ENCODE measurements at regions not wholly inside any gene's neighbourhood (a gene's known extent, or its start where the extent isn't known, plus 50 kb on each side); places are given as distances from the start of the nearest gene placed in this dataset.
"Not testable (repeated sequence)": the region's sequence is repeated elsewhere in the genome, so short reads cannot be mapped to it uniquely, and the experiment has no call there.

GRCh38 chr12:23126794-23127193 is 501.8 kb downstream of the ETNK1 start:
- no peak for DNase-seq (ENCODE audit: low read depth)
- H3K4me3 ChIP-seq (ENCODE audit: low read depth, low read length) = no peak overlapping the region

GRCh38 chr12:23127701-23128100 is 502.7 kb downstream of the ETNK1 start:
- no peak for DNase-seq (ENCODE audit: low read depth)
- no peak overlapping the region for H3K4me3 ChIP-seq (ENCODE audit: low read depth, low read length)

- DNase-seq (ENCODE audit: low read depth) = no peak
- H3K4me3 ChIP-seq (ENCODE audit: low read depth, low read length) = no peak overlapping the region
These were observed 503.5 kb downstream of the ETNK1 start for GRCh38 chr12:23128462-23128861.

GRCh38 chr12:23132357-23132756 is 507.4 kb downstream of the ETNK1 start:
- DNase-seq (ENCODE audit: low read depth) = no peak
- no peak overlapping the region for H3K4me3 ChIP-seq (ENCODE audit: low read depth, low read length)

GRCh38 chr12:23133471-23133870 is 508.5 kb downstream of the ETNK1 start:
- H3K4me3 ChIP-seq (ENCODE audit: low read depth, low read length) = no peak overlapping the region
- no peak for DNase-seq (ENCODE audit: low read depth)

GRCh38 chr12:23139026-23139425 is 514.1 kb downstream of the ETNK1 start:
- H3K4me3 ChIP-seq (ENCODE audit: low read depth, low read length) = no peak overlapping the region
- no peak for DNase-seq (ENCODE audit: low read depth)

- no peak overlapping the region for H3K4me3 ChIP-seq (ENCODE audit: low read depth, low read length)
- no peak for DNase-seq (ENCODE audit: low read depth)
These were observed 515.7 kb downstream of the ETNK1 start for GRCh38 chr12:23140710-23141109.

GRCh38 chr12:23141335-23141734 is 516.4 kb downstream of the ETNK1 start:
- no peak for DNase-seq (ENCODE audit: low read depth)

GRCh38 chr12:23146070-23146469 is 521.1 kb downstream of the ETNK1 start:
- DNase-seq (ENCODE audit: low read depth); H3K4me3 ChIP-seq (ENCODE audit: low read depth, low read length): not testable (repeated sequence)

More at GRCh38 chr12:23141335-23141734, 516.4 kb downstream of the ETNK1 start:
- H3K4me3 ChIP-seq (ENCODE audit: low read depth, low read length) = no peak overlapping the region

GRCh38 chr12:23168459-23168858 is 543.5 kb downstream of the ETNK1 start:
- no peak overlapping the region for H3K4me3 ChIP-seq (ENCODE audit: low read depth, low read length)

GRCh38 chr12:23169012-23169695 is 544.2 kb downstream of the ETNK1 start:
- no peak for DNase-seq (ENCODE audit: low read depth)
- no peak overlapping the region for H3K4me3 ChIP-seq (ENCODE audit: low read depth, low read length)

More at GRCh38 chr12:23168459-23168858, 543.5 kb downstream of the ETNK1 start:
- no peak for DNase-seq (ENCODE audit: low read depth)

GRCh38 chr12:23169696-23170013 is 544.7 kb downstream of the ETNK1 start:
- no peak for DNase-seq (ENCODE audit: low read depth)
- no peak overlapping the region for H3K4me3 ChIP-seq (ENCODE audit: low read depth, low read length)

GRCh38 chr12:23174917-23175316 is 549.9 kb downstream of the ETNK1 start:
- H3K4me3 ChIP-seq (ENCODE audit: low read depth, low read length) = no peak overlapping the region
- no peak for DNase-seq (ENCODE audit: low read depth)

GRCh38 chr12:23185346-23185745 is 560.4 kb downstream of the ETNK1 start:
- no peak overlapping the region for H3K4me3 ChIP-seq (ENCODE audit: low read depth, low read length)
- no peak for DNase-seq (ENCODE audit: low read depth)

- DNase-seq (ENCODE audit: low read depth) = no peak
- no peak overlapping the region for H3K4me3 ChIP-seq (ENCODE audit: low read depth, low read length)
These were observed 562.0 kb downstream of the ETNK1 start for GRCh38 chr12:23186950-23187349.

GRCh38 chr12:23193552-23193951 is 568.6 kb downstream of the ETNK1 start:
- H3K4me3 ChIP-seq (ENCODE audit: low read depth, low read length) = no peak overlapping the region
- no peak for DNase-seq (ENCODE audit: low read depth)

GRCh38 chr12:23197266-23197665 is 572.3 kb downstream of the ETNK1 start:
- no peak for DNase-seq (ENCODE audit: low read depth)
- no peak overlapping the region for H3K4me3 ChIP-seq (ENCODE audit: low read depth, low read length)

GRCh38 chr12:23202728-23203127 is 577.8 kb downstream of the ETNK1 start:
- no peak overlapping the region for H3K4me3 ChIP-seq (ENCODE audit: low read depth, low read length)
- DNase-seq (ENCODE audit: low read depth) = no peak

GRCh38 chr12:23204933-23205778 is 580.2 kb downstream of the ETNK1 start:
- DNase-seq (ENCODE audit: low read depth) = peak; percentile 23
- no peak overlapping the region for H3K4me3 ChIP-seq (ENCODE audit: low read depth, low read length)

- DNase-seq (ENCODE audit: low read depth) = no peak
These were observed 584.8 kb downstream of the ETNK1 start for GRCh38 chr12:23209793-23210192.

GRCh38 chr12:23210573-23210972 is 585.6 kb downstream of the ETNK1 start:
- DNase-seq (ENCODE audit: low read depth) = no peak
- no peak overlapping the region for H3K4me3 ChIP-seq (ENCODE audit: low read depth, low read length)

More at GRCh38 chr12:23209793-23210192, 584.8 kb downstream of the ETNK1 start:
- H3K4me3 ChIP-seq (ENCODE audit: low read depth, low read length) = no peak overlapping the region
